Stimulated activated CD4-positive, alpha-beta T cell treated with anti-CD3 and anti-CD28 coated beads, Interleukin-4, amount 100 ng/mL, for 4 hours (primary cell): ENCODE measurements at regions not wholly inside any gene's neighbourhood (a gene's known extent, or its start where the extent isn't known, plus 50 kb on each side); places are given as distances from the start of the nearest gene placed in this dataset.
"Not testable (repeated sequence)": the region's sequence is repeated elsewhere in the genome, so short reads cannot be mapped to it uniquely, and the experiment has no call there.

Source experiments
- DNase-seq, 2 experiments: peaks; one replicate each; pipeline ENCODE4 v3.0.0-alpha.2; 2020

DNA sequence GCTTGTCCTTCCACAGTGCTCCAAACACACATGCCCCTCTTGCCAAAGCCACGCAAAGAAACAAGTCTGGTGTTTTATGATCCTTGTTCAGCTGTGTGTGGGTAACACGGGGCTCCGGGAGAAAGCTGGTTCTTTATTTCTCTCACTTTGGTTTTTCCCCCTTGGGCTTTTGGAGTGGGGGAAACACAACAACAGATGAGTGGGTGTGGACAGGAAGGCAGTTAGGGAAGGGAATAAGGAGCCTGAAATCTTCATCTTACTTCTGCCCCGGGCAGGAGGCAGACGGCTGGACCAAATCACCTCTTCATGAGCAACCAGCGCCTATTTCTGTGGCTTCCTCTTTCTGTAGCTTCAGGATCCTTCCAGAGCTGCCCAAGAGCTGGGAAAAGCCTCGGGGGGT, 218.5 kb downstream of the PHETA1 start:
- DNase-seq: no peak

DNA sequence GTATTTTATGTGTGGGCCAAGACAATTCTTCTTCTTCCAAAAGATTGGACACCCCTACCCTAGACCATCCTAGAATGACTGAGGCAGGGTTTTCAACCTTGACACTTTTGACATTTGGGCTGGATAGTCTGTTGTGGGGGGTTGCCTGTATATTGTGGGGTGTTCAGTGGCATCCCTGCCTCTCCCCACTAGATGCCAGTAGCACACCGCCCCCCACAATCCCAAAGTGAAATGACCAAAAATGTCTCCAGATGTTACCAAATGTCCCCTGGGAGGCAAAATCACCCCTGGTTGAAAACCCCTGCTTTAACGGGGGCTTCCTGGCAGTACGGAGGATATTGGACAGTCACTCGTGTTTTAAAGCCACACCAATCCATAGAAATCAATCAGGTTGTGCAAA, 219.6 kb downstream of the PHETA1 start:
- no peak for DNase-seq

DNA sequence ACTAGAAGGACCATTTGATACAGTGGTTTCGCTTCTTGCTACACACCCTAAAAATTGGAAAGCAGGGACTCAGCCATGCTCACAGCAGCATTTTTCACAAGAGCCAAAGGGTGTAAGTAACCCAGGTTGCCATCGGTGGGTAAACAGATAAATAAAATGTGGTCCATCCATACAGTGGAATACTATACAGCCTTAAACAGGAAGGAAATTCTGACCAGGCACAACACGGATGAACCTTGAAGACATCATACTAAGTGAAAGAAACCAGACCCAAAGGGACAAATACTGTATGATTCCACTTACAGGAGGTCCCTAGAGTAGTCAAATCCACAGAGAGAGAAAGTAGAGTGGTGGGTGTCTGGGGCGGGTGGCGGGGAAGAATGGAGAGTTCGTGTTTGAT, 220.9 kb downstream of the PHETA1 start:
- DNase-seq: no peak

DNA sequence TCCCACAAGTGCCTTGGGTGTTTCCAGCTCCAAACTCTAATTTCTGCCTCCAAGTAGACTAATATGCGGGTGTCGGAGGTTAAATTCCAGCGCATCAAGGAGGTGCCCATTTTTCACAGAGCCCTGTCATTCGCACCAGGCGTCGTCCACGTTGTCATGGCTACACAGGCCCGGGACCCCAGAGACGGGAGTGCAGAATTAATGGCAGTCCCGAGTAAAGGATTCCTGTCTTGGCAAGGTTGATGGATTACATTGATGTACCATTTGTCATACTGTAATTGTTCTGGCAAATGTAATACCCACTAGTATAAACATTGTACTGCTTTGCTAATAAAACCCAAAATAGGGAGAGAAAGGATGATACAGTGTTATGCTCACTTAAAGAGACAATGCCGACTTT, 222.9 kb upstream of the MYL2 start:
- DNase-seq: no peak

DNA sequence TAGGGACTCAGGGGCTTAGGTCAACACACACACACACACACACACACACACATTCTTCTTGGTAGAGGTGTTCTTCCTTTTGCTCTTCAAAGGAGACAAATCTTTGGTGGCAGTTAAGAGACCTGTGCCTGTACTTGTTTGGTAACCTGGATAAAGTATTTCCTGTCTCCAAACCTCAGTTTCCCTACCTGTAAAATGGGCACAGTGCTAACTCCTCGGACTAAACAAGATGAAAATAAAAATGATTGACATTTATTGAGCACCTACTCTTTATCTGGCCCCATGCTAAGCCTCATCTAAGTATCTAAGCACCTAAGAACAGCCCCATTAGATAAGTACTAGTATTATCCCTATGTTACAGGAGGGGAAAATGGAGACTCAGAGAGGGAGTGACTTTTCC, 220.8 kb upstream of the MYL2 start:
- no peak for DNase-seq

DNA sequence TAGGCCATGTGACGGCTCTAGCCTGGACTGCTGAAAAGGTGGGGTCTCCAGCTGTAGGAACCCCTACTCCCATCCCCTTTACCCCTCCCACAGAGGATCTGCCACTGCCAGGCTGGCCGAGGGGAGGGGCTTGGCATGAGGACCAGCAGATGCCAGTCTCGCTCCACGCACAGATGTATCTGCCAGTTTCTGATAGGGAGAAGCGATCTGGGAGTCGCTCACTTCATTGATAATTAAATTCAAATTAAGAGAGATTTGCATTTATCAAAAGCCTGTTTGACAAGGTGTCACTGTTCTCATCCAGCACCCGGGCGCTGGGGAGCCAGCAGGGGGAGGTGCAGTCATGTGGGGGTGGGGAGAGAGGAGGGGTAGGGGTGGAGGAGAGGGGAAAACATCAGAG, 217.6 kb upstream of the MYL2 start:
- no peak for DNase-seq

DNA sequence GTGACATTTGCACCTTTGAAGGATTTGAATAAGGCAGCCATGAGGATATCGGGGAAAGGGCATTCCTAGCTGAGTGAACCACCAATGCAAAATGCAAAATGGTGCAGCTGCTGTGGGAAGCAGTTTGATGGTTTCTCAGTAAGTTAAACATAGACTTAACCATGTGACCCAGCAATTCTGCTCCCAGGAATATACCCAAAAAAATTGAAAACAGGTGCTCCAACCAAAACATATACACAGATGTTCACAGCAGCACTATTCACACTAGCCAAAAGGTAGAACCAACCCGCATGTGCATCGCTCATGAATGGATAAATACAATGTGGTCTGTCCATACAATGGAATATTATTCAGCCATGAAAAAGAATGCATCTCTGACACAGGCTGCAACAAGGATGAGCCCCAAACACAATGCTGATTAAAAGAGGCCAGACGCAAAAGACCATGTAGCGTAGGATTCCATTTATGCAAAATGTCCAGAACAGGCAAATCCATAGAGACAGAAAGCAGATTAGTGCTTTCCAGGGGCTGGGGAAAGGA, 215.0 kb upstream of the MYL2 start:
- no peak for DNase-seq

DNA sequence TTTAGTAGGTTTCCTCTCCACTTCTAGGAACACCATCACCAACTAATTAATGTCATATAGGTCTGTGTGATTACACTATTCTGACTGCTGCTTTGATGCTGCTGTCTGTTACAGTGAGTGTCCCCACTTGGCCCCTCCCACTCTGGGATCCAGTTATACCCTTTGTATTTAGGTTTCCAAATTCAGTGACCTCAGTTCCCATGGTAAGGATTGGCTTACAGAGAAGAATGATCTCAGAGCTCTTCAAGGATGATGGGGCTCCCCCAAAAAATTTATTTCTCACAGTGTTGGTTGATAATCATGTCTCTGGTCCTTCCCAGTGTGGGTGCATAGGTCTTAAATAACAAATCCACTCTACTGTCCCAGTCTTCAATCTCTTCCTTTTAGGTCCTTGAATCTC, 210.0 kb upstream of the MYL2 start:
- no peak for DNase-seq

DNA sequence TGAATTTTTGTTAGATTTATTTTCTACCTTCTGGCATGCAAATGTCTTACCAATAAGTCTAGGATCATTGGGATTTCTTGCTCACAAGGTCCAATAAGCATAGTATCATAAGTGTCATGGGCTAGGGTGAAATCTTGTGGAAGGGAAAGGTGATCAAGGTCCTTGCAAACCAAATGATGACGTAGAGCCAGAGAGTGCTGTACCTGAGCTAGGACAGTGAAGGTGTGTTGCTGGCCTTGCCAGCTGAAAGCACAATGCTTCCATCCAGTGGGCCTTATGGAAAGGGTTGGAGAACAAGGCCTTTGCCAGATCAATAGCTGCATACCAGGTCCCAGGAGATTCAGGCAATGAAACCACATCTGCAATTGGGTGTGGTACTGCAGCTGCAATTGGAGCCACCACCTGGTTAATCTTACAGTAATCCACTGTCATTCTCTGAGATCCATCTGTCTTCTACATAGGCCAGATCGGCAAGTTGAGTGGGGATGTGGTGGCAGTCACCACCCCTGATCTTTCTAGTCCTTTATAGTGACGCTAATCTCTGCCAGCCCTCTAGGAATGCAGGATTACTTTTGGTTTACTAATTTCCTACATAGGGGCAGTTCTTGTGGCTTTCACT, 208.9 kb upstream of the MYL2 start:
- no peak for DNase-seq

DNA sequence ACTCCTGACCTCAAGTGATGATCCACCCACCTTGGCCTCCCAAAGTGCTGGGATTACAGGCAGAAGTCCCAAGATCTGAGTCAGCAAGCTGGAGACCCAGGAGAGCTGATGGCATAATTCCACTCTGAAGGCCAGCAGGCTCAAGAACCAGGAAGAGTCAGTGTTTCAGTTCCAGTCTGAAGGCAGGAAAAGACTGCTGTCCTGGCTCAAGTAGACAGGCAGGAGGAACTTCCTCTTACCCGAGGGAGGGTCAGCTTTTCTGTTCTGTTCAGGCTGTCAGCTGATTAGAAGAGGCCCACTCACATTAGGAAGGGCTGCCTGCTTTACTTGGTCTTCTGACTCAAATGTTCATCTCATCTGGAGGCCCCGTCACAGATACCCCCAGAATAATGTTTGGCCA, 206.0 kb upstream of the MYL2 start:
- DNase-seq: no peak

DNA sequence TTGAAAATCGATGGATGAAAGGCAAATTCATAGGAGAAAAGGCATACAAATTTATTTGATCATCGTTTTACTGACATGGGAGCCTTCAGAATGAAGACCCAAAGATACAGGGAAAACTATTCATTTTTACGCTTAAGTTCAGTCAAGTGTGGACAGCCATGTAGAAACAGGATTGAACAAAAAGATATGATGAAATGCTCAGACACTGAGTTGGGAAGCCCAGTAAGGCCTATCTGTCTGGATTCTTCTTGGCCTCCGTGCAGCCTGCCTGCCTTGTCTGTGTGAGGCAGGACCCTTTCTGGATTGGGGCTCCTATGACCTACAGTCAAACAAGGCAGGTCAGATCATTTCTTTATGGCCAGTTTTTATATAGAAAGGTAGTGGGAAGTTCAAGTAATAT, 203.8 kb upstream of the MYL2 start:
- DNase-seq: no peak

DNA sequence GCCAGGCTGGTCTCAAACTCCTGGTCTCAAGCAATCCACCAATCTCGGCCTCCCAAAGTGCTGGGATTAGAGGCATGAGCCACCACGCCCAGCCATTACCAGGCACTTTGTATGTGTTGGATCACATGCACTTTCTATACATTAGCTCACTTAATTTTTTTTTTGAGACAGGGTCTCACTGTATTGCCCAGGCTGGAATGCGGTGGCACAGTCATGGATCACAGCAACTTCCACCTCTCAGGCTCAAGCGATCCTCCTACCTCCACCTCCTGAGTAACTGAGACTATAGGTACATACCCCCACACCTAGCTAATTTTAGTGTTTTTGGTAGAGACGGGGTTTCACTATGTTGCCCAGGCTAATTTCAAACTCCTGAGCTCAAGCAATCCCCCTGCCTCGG, 203.0 kb upstream of the MYL2 start:
- no peak for DNase-seq

DNA sequence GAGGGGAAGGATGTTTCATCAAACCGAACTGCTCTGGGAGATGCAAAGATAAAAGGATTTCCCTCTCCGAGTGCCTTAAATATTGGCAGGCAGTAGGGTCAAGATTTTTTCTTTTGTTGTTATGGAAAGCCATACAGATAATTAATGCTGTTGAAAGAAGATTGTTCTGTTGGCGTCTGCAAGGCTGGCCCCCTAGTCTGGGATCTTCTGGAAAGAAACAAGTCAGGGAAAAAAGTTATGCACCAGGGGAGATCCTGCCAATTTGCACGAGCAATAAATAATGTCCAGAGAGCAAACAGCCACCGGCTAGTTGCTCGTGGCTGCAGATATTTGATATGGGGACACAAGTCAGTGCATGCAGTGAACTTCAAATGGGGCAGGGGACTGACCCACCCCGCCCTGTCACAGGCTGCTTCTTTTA, 202.1 kb upstream of the MYL2 start:
- DNase-seq: no peak

DNA sequence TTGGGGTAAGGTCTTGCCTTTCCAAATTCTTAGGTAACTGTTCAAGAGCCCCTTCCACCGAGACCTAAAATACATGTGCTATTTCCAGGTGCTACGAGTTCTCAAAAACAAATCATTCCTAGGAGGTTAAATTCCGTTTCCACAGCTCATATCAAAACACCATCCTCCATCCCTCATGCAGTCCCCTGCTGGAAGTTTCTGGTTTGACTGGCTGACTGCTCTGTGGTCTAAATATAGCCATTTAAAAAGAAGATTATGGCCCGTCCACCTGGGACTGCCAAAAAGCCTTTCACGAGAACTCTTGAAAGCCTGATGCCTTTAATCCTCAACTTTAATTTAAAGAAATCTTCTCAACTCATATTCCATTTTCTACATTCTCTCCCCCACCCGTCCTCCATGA, 201.5 kb upstream of the MYL2 start:
- DNase-seq: no peak

DNA sequence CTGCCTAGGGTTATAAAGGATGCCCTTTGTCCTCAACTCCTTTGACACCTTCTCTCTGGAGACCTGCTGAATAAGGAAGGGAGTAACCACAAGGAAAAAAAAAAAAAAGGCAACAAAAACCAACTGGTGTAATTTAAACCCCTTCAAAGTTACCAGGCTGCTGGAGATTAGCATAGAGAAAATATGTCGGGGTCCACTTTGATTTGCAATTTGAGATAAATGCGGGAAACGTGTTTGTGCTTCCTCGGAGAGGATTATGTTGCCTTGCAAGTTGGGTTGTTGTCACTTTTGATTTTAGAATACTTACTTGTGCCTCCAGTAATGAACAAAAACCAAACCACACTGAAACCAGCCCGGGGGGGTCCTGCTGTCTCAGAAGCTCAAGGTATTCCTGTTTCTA, 200.2 kb upstream of the MYL2 start:
- DNase-seq: no peak

DNA sequence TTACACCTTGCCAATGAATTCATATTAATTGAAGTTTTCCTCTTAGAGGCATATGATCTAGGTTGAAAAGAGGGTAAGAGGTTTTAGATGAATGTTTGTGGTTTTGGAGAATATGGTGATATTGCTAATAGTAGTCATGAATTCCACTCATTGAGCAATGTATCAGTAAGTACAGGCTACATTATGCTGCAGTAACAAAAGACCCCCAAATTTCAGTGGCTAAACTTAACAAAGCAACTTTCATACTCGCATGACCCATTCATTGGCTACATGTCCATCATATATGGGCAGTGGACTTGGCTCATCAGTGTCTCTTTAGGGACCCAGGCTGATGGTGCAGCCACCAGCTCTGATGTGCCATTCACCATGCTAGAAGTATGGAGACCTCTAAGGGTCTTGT, 196.6 kb upstream of the MYL2 start:
- no peak for DNase-seq

DNA sequence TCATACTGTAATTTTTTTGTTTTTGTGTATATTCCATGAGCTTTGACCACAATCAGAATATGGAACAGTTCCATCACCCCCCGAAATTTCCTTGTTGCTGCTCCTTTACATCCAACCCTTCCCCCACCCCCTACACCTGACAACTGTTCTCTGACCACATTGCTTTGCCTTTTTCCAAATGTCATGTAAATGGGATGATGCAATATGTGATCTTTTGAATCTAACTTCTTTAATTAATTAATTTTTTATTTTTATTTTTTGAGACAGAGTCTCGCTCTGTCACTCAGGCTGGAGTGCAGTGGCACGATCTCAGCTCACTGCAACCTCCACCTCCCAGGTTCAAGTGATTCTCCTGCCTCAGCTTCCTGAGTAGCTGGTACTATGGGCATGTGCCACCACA, 192.9 kb upstream of the MYL2 start:
- DNase-seq: not testable (repeated sequence)

DNA sequence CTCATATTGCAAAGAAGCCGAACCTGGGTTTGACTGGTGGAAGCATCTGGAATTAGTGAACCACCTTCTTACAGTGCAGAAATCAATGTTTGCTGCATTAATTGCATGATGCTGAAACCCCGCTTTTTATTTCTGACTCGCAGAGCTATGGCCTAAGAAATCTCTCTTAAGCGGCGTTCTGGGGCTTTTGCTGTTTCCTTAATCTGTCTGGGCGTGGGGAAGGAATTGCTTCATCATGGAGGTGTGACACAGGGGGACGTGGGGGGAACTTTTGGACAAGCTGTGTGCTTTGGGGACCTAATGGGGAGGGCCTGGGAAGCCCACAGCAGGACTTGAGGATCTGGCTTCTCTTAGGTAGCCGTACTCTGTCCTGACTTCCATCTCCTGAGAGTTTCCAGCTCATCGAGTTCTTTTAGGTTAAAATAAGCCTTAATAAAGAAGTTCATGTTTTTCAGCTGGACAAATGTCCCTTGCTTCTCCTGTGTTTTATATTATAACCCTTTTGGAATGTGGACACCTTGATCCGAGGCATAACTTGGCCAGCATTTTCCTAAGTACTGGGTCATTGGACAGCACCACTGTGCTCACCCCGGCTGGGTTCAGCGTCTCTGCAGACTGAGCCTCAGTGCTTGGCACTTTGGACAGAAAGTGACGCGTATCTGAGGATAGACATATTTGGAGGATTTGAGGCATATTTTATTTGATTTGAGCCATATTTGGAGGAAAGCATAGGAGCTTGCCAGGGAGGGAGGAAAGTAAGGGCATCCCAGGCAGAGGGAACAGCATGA, 192.1 kb upstream of the MYL2 start:
- DNase-seq: no peak

DNA sequence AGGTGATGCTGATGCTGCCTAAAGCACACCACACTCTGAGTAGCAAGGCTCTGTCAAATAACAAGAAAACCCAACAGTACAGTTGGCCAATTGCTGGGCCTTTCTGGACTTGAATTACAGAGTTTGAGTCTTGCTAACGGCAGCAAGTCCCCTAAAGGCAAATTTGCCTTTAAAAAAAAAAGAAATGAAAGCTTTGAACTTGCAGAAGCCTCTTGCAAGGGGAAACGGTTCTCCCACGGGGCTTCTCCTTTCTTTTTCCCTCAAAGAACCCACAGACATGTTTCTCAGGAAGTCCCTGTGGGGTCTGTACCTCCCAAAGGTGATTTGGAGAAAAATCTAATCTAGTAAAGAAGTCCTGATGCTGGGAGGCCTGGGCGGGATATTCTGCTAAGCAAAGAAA, 191.3 kb upstream of the MYL2 start:
- no peak for DNase-seq

DNA sequence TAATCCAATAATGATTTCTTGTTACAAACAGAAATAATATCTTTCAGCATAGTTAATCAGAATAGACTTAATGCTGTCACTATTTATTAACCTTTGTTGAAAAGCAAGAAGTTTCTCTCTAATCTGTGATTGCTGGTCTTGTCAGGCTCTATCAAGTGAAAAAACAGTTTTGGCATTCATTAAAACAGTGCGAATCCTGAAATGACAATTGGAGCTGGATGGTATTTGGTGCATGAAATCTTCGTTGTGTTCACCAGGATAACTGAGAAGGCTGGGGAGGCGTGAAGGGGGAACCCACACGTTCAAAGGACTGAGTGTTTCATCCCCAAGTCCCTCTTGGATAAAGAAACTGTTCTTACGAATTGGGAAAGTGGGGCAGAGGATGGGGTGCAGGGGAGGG, 190.2 kb upstream of the MYL2 start:
- no peak for DNase-seq

DNA sequence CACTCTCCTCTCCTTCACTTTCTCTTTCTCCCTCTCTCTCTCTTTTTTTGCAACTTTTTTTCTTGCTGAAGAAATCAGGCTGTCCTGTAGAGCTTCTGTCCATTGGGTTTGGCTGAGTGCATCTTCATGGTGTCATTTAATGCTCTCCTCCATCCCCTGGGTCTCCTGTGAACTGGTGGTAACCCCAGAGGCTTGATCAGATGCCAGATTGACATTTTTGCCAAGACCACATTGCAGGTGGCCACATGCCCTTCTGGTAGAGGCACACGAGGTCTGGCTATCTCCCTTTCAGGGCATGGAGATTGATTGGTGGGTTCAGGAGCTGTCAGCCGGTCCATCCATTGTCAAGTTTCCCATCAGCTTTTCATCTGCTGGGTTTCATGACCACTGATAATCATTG, 188.3 kb upstream of the MYL2 start:
- no peak for DNase-seq

DNA sequence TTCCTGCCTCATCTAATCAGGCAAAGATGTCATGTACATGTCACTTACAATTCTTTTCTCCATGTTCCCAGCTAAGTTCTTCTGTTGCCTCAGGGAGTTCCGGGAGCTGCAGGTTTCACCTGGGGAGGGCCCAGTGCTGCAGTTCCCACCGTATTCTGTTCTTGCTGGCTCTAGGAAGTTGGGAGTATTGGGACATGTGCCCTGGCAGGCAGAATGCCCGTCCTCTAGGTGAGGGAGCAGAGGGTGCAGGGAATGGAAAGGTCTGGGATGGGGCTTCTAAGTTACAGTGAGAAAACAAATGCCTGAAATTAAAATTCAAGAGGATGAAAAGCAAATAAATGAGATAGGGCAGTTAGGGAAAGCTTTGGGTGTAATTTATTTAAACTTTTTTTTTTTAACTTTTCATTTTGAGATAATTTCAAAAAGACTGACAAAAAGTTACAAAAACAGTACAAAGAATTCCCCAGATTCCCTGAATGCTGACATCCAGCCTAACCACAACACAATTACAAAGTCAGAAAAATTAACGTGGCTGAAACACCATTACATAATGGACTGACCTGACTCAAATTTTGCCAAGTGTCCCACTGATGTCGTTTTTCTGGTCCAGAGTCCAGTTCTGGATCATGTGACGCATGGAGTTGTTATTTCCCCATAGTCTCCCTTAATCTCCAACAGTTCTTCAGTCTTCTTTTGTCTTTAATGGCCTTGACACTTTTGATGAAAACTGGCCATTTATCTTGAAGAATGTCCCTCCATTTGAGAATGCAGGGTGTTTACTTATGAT, 187.2 kb upstream of the MYL2 start:
- DNase-seq: no peak

DNA sequence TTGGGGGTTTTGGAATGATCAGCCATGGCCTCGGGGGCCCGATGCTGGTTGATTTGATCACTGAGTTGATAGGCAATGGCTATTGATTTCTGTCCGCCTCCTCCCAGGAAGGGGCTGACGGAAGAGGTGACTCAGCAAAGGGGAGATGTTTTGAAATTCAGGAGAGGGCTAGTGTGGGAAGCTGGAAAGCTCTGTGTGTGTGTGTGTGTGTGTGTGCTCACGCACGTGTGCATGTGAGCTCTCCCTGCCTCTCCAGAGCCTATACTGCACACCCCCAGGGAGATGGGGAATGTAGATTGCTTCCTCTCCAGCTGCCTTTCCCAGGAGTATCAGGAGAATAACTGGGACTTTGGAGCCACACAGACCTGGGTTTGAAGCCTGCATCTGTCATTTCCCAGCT, 184.9 kb upstream of the MYL2 start:
- DNase-seq: no peak

DNA sequence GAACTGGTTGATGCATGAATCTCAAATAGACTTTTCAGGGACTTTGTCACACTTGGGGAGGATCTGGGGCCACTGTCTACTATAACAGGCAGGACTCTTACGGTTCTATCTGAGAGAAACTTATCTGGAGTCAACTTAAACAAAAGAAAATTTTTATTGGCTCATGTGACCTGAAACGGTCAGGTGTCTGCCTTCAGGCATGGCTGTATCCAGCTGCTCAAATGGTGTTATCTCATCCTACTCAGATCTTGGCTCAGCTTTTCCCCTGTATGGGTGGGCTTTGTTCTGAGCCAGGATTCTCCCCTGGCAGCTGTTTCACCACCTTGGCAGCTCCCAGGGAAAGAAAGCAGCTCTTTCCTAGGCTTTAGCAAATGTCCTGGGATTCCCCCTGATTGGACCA, 183.2 kb upstream of the MYL2 start:
- DNase-seq: no peak
